ENCODE measurements at regions not wholly inside any gene's neighbourhood (a gene's known extent, or its start where the extent isn't known, plus 50 kb on each side); places are given as distances from the start of the nearest gene placed in this dataset.

- TF ChIP-seq TAF1 (IDR thresholded peaks at IDR 0.05; ENCODE audit: borderline replicate concordance, low read depth, low read length) (no peak), POLR2A (IDR thresholded peaks at IDR 0.05; ENCODE audit: low read depth, low read length) (no peak), POLR2AphosphoS5 (IDR thresholded peaks at IDR 0.05; ENCODE audit: low read depth, low read length) (no peak)
- FAIRE-seq = no peak
Observed at GRCh38 chr9:90948156-90948555, 146.5 kb downstream of the SYK start.

GRCh38 chr9:90950600-90950999, 149.0 kb downstream of the SYK start:
- no peak for FAIRE-seq
- DNase-seq (ENCODE audit: insufficient read length) = no peak
- TF ChIP-seq TAF1 (IDR thresholded peaks at IDR 0.05; ENCODE audit: borderline replicate concordance, low read depth, low read length) = no peak
- TF ChIP-seq POLR2AphosphoS5 (IDR thresholded peaks at IDR 0.05; ENCODE audit: low read depth, low read length) = no peak
- TF ChIP-seq POLR2A (IDR thresholded peaks at IDR 0.05; ENCODE audit: low read depth, low read length) = no peak

More at GRCh38 chr9:90948156-90948555, 146.5 kb downstream of the SYK start:
- no peak for DNase-seq (ENCODE audit: insufficient read length)

GRCh38 chr9:90953200-90953599, 151.6 kb downstream of the SYK start:
- no peak for FAIRE-seq

GRCh38 chr9:90953805-90954204, 152.2 kb downstream of the SYK start:
- no peak for FAIRE-seq
- TF ChIP-seq POLR2A (IDR thresholded peaks at IDR 0.05; ENCODE audit: low read depth, low read length) (no peak), POLR2AphosphoS5 (IDR thresholded peaks at IDR 0.05; ENCODE audit: low read depth, low read length) (no peak), TAF1 (IDR thresholded peaks at IDR 0.05; ENCODE audit: borderline replicate concordance, low read depth, low read length) (no peak)
- DNase-seq (ENCODE audit: insufficient read length) = no peak

More at GRCh38 chr9:90953200-90953599, 151.6 kb downstream of the SYK start:
- TF ChIP-seq POLR2A (IDR thresholded peaks at IDR 0.05; ENCODE audit: low read depth, low read length) (no peak), POLR2AphosphoS5 (IDR thresholded peaks at IDR 0.05; ENCODE audit: low read depth, low read length) (no peak), TAF1 (IDR thresholded peaks at IDR 0.05; ENCODE audit: borderline replicate concordance, low read depth, low read length) (no peak)
- no peak for DNase-seq (ENCODE audit: insufficient read length)

- DNase-seq (ENCODE audit: insufficient read length) = no peak
- no peak for FAIRE-seq
Observed at GRCh38 chr9:90956026-90956810, 154.6 kb downstream of the SYK start.

GRCh38 chr9:90958328-90958727, 156.7 kb downstream of the SYK start:
- FAIRE-seq (no peak), DNase-seq (ENCODE audit: insufficient read length) (no peak)
- TF ChIP-seq POLR2AphosphoS5 (IDR thresholded peaks at IDR 0.05; ENCODE audit: low read depth, low read length) (no peak), TAF1 (IDR thresholded peaks at IDR 0.05; ENCODE audit: borderline replicate concordance, low read depth, low read length) (no peak), POLR2A (IDR thresholded peaks at IDR 0.05; ENCODE audit: low read depth, low read length) (no peak)

More at GRCh38 chr9:90956026-90956810, 154.6 kb downstream of the SYK start:
- TF ChIP-seq POLR2AphosphoS5 (IDR thresholded peaks at IDR 0.05; ENCODE audit: low read depth, low read length) (no peak), TAF1 (IDR thresholded peaks at IDR 0.05; ENCODE audit: borderline replicate concordance, low read depth, low read length) (no peak), POLR2A (IDR thresholded peaks at IDR 0.05; ENCODE audit: low read depth, low read length) (no peak)

- FAIRE-seq (no peak), DNase-seq (ENCODE audit: insufficient read length) (no peak)
- no peak for TF ChIP-seq TAF1 (IDR thresholded peaks at IDR 0.05; ENCODE audit: borderline replicate concordance, low read depth, low read length)
- no peak for TF ChIP-seq POLR2A (IDR thresholded peaks at IDR 0.05; ENCODE audit: low read depth, low read length)
Observed at GRCh38 chr9:90960941-90961340, 159.3 kb downstream of the SYK start.

- DNase-seq (ENCODE audit: insufficient read length) (no peak), FAIRE-seq (no peak)
- TF ChIP-seq POLR2A (IDR thresholded peaks at IDR 0.05; ENCODE audit: low read depth, low read length) (no peak), POLR2AphosphoS5 (IDR thresholded peaks at IDR 0.05; ENCODE audit: low read depth, low read length) (no peak), TAF1 (IDR thresholded peaks at IDR 0.05; ENCODE audit: borderline replicate concordance, low read depth, low read length) (no peak)
Observed at GRCh38 chr9:90961375-90961774, 159.8 kb downstream of the SYK start.

GRCh38 chr9:90964101-90965020, 162.7 kb downstream of the SYK start:
- DNase-seq (ENCODE audit: insufficient read length) (no peak), FAIRE-seq (no peak)
- TF ChIP-seq POLR2AphosphoS5 (IDR thresholded peaks at IDR 0.05; ENCODE audit: low read depth, low read length) (no peak), POLR2A (IDR thresholded peaks at IDR 0.05; ENCODE audit: low read depth, low read length) (no peak), TAF1 (IDR thresholded peaks at IDR 0.05; ENCODE audit: borderline replicate concordance, low read depth, low read length) (no peak)

- no peak for TF ChIP-seq POLR2AphosphoS5 (IDR thresholded peaks at IDR 0.05; ENCODE audit: low read depth, low read length)
- no peak for TF ChIP-seq TAF1 (IDR thresholded peaks at IDR 0.05; ENCODE audit: borderline replicate concordance, low read depth, low read length)
- no peak for TF ChIP-seq POLR2A (IDR thresholded peaks at IDR 0.05; ENCODE audit: low read depth, low read length)
- DNase-seq (ENCODE audit: insufficient read length) = no peak
- no peak for FAIRE-seq
Observed at GRCh38 chr9:90965226-90966030, 163.8 kb downstream of the SYK start.

- DNase-seq (ENCODE audit: insufficient read length) (no peak), FAIRE-seq (no peak)
- no peak for TF ChIP-seq POLR2A (IDR thresholded peaks at IDR 0.05; ENCODE audit: low read depth, low read length)
- TF ChIP-seq TAF1 (IDR thresholded peaks at IDR 0.05; ENCODE audit: borderline replicate concordance, low read depth, low read length) = no peak
- TF ChIP-seq POLR2AphosphoS5 (IDR thresholded peaks at IDR 0.05; ENCODE audit: low read depth, low read length) = no peak
Observed at GRCh38 chr9:90966031-90966290, 164.3 kb downstream of the SYK start.
